GM12878 (cell line): ENCODE measurements at regions not wholly inside any gene's neighbourhood (a gene's known extent, or its start where the extent isn't known, plus 50 kb on each side); places are given as distances from the start of the nearest gene placed in this dataset.

ENCODE experiments used
- ATAC-seq: fragments of 200-7000 bp; cut with Tn5 transposase; 3 replicates; pipeline ENCODE4 v1.9.1; 2020; ENCODE audit warnings: mild to moderate bottlenecking, moderate library complexity
- BruUV-seq: library from RNA; stranded (reverse); fragments of 400-500 nt; replicated peaks from 2 replicates; lab custom pipeline; 2021; lab: Mats Ljungman, UMichigan
- CTCF ChIA-PET: fragments of 300-600 bp; sonication (Branson Sonifier 250); formaldehyde crosslinking; extraction: SDS; loops from one replicate; lab custom pipeline; 2021; ENCODE audit warnings: inconsistent platforms; lab: Yijun Ruan, JAX
- POLR2A ChIA-PET: fragments of 350-600 bp; formaldehyde crosslinking; extraction: SDS; loops from one replicate; lab custom pipeline; 2021; ENCODE audit warnings: inconsistent platforms; lab: Charles Lee
- RAD21 ChIA-PET: fragments of 300-600 bp; sonication (Branson Sonifier 250); formaldehyde crosslinking; loops from one replicate; lab custom pipeline; 2023; ENCODE audit warnings: antibody characterized with exemption; ENCODE audit not compliant: unreplicated experiment; lab: Charles Lee
- SMC1A ChIA-PET: fragments of 300-600 bp; sonication (Branson Sonifier 250); formaldehyde crosslinking; loops from one replicate; lab custom pipeline; 2023; ENCODE audit not compliant: unreplicated experiment, uncharacterized antibody; lab: Charles Lee
- DNase-seq: peaks from one replicate; pipeline ENCODE4 v3.0.0-alpha.2; 2011; ENCODE audit warnings: low read depth, low spot score
- FAIRE-seq: peaks from 3 replicates; lab custom pipeline; 2011; peaks lifted over from hg19 to GRCh38; lab: Jason Lieb, UNC
- H2AFZ ChIP-seq: 2 replicates; pipeline ENCODE4 v1.6.0; 2011; ENCODE audit warnings: low read depth, low read length, control low read depth; ENCODE audit not compliant: control insufficient read depth
- H3K27ac ChIP-seq: 2 replicates; pipeline ENCODE4 v1.5.1; 2011; ENCODE audit warnings: control low read depth; ENCODE audit not compliant: control insufficient read depth, insufficient read depth
- H3K27me3 ChIP-seq, 2 experiments: replicated peaks in 1 of 2; 2 replicates each; pipeline versions ENCODE4 v1.6.0 to v1.6.1; 2011; ENCODE audit warnings: low read length in 1 of 2; ENCODE audit not compliant: control insufficient read depth in 2 of 2, insufficient read depth in 2 of 2
- H3K36me3 ChIP-seq, 2 experiments: 2 replicates each; pipeline ENCODE4 v1.5.1; 2011; ENCODE audit warnings: low read length in 1 of 2; ENCODE audit not compliant: control insufficient read depth in 2 of 2, insufficient read depth in 2 of 2
- H3K4me1 ChIP-seq: 2 replicates; pipeline ENCODE4 v1.6.1; 2011; ENCODE audit warnings: mild to moderate bottlenecking, low read length, moderate library complexity, mixed read lengths; ENCODE audit not compliant: control insufficient read depth, insufficient read depth
- H3K4me2 ChIP-seq: 2 replicates; pipeline ENCODE4 v1.6.0; 2011; ENCODE audit warnings: control low read depth; ENCODE audit not compliant: control insufficient read depth, insufficient read depth
- H3K4me3 ChIP-seq: fragments of 200-600 bp; sonication (generic); 2 replicates; pipeline ENCODE4 v1.5.1; 2016
- H3K79me2 ChIP-seq: 2 replicates; pipeline ENCODE4 v1.6.0; 2011; ENCODE audit warnings: low read length; ENCODE audit not compliant: control insufficient read depth, insufficient read depth
- H3K9ac ChIP-seq: 2 replicates; pipeline ENCODE4 v1.8.0; 2011; ENCODE audit warnings: low read length, control low read depth, mixed read lengths; ENCODE audit not compliant: control insufficient read depth, insufficient read depth
- H3K9me3 ChIP-seq: replicated peaks from 3 replicates; pipeline ENCODE4 v1.5.1; 2011; ENCODE audit warnings: mild to moderate bottlenecking, low read length; ENCODE audit not compliant: control insufficient read depth, insufficient read depth
- H4K20me1 ChIP-seq: 2 replicates; pipeline ENCODE4 v1.6.0; 2011; ENCODE audit not compliant: control insufficient read depth, insufficient read depth
- PAX8 ChIP-seq: fragments of 450-650 bp; IDR thresholded peaks from 2 replicates; pipeline ENCODE4 v1.6.1; 2017; ENCODE audit warnings: mild to moderate bottlenecking, moderate library complexity
- SUPT20H ChIP-seq: IDR thresholded peaks from 2 replicates; pipeline ENCODE4 v1.6.1; 2011; ENCODE audit warnings: low read depth, mild to moderate bottlenecking, low read length, moderate library complexity, borderline replicate concordance; ENCODE audit not compliant: control insufficient read depth
- YBX1 ChIP-seq: fragments of 450-650 bp; IDR thresholded peaks from 2 replicates; pipeline ENCODE4 v1.6.1; 2016; ENCODE audit warnings: antibody characterized with exemption
- WGBS: methylation state at CpG from one replicate; pipeline ENCODE4 v1.1.6; 2016; ENCODE audit warnings: low lambda C conversion rate; ENCODE audit not compliant: insufficient replicate concordance, insufficient coverage; ENCODE audit errors: missing lambda C conversion rate; 5-methylcytosine and 5-hydroxymethylcytosine counted together
- in situ Hi-C: fragments of 300-500 bp; cut with MboI; formaldehyde crosslinking; loops from 9 replicates; pipeline ENCODE4 v1.14.3; 2018; ENCODE audit warnings: mixed read lengths
- intact Hi-C: fragments of 100-400 bp; cut with micrococcal nuclease; formaldehyde crosslinking; loops from one replicate; pipeline ENCODE4 v1.14.2; 2022; ENCODE audit not compliant: unreplicated experiment
- TF ChIP-seq, protein P1 (sequence below): IDR thresholded peaks from 2 replicates; pipeline ENCODE4 v1.6.1; 2011; ENCODE audit warnings: borderline replicate concordance, low read depth, mild to moderate bottlenecking, moderate library complexity, mixed read lengths, low read length; ENCODE audit not compliant: insufficient read depth; ENCODE audit errors: extremely low read length
- TF ChIP-seq, protein P2 (sequence below): fragments of 450-650 bp; IDR thresholded peaks from 2 replicates; pipeline ENCODE4 v1.6.1; 2016; ENCODE audit warnings: mild to moderate bottlenecking, moderate library complexity, borderline replicate concordance

DNA sequence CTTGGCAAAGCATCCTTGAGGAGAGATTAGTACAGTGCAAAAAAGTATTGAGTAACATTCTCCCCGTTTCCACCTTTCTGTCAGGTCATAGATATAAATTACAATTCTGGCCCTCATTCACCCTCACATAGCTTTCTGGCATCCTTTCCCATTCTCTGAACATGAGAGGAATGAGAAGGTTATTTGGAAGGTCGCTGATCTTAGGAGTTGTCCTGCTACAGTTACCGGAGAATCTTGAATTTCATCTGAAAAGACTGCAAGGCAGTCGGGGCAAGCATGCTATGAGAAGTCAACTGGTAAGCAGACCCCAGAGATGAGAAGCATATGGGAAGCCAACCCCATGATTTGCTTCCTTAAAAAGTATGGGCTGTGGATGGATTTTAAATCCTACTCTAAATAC is 166.7 kb upstream of the CENPW start:
- H3K4me3 ChIP-seq: no peak overlapping the region
- H3K36me3 ChIP-seq: no peaks in the 10 kb centered on the region
- no peak overlapping the region for H3K4me2 ChIP-seq
- H3K79me2 ChIP-seq: no peaks in the 10 kb centered on the region
- no peak for ATAC-seq
- H4K20me1 ChIP-seq: no peaks in the 10 kb centered on the region
- 78% methylated on average over 4 of the region's 4 CpGs for WGBS
- no peak overlapping the region for H3K27ac ChIP-seq
- in situ Hi-C loops (no loop called here), intact Hi-C loops (loop anchor here (5.0 to 10.0 kb wide), 2 partner anchors 141 to 482 kb away; no protein-coding TSS in a partner anchor)
- ChIA-PET RAD21 (no interaction called here), POLR2A (no interaction called here), CTCF (interaction anchor here (1.0 kb wide), 2 partner anchors 79 to 452 kb away, joined by 3 read pairs; no protein-coding TSS in a partner anchor), SMC1A (interaction anchor here (1.6 kb wide), 1 partner anchor 14 kb away, joined by 5 read pairs; no protein-coding TSS in a partner anchor)
- TF ChIP-seq, protein P1, sequence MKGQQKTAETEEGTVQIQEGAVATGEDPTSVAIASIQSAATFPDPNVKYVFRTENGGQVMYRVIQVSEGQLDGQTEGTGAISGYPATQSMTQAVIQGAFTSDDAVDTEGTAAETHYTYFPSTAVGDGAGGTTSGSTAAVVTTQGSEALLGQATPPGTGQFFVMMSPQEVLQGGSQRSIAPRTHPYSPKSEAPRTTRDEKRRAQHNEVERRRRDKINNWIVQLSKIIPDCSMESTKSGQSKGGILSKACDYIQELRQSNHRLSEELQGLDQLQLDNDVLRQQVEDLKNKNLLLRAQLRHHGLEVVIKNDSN: no peak
- TF ChIP-seq, protein P2, sequence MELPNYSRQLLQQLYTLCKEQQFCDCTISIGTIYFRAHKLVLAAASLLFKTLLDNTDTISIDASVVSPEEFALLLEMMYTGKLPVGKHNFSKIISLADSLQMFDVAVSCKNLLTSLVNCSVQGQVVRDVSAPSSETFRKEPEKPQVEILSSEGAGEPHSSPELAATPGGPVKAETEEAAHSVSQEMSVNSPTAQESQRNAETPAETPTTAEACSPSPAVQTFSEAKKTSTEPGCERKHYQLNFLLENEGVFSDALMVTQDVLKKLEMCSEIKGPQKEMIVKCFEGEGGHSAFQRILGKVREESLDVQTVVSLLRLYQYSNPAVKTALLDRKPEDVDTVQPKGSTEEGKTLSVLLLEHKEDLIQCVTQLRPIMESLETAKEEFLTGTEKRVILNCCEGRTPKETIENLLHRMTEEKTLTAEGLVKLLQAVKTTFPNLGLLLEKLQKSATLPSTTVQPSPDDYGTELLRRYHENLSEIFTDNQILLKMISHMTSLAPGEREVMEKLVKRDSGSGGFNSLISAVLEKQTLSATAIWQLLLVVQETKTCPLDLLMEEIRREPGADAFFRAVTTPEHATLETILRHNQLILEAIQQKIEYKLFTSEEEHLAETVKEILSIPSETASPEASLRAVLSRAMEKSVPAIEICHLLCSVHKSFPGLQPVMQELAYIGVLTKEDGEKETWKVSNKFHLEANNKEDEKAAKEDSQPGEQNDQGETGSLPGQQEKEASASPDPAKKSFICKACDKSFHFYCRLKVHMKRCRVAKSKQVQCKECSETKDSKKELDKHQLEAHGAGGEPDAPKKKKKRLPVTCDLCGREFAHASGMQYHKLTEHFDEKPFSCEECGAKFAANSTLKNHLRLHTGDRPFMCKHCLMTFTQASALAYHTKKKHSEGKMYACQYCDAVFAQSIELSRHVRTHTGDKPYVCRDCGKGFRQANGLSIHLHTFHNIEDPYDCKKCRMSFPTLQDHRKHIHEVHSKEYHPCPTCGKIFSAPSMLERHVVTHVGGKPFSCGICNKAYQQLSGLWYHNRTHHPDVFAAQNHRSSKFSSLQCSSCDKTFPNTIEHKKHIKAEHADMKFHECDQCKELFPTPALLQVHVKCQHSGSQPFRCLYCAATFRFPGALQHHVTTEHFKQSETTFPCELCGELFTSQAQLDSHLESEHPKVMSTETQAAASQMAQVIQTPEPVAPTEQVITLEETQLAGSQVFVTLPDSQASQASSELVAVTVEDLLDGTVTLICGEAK: no peak
- no peak for TF ChIP-seq PAX8
- TF ChIP-seq SUPT20H: no peak
- TF ChIP-seq YBX1: no peak
- no peaks in the 10 kb centered on the region for H3K4me1 ChIP-seq
- H3K9ac ChIP-seq: no peak overlapping the region
- no peak for DNase-seq
- no peaks in the 10 kb centered on the region for H3K9me3 ChIP-seq
- H3K27me3 ChIP-seq: no peaks in the 10 kb centered on the region
- no peak for FAIRE-seq
- BruUV-seq: no TSS peak
- H2AFZ ChIP-seq: no peak overlapping the region
